Stomach (tissue), 4 donors: ENCODE measurements at regions not wholly inside any gene's neighbourhood (a gene's known extent, or its start where the extent isn't known, plus 50 kb on each side); places are given as distances from the start of the nearest gene placed in this dataset.

Experiments used
- CTCF ChIP-seq, 7 experiments: fragments of 450-650 bp in 4 of 7; fragments of 200-600 bp in 3 of 7; sonication (generic) in 3 of 7; IDR thresholded peaks; one replicate each; pipeline ENCODE4 v1.5.1; 2016 to 2019; ENCODE audit warnings: antibody characterized with exemption in 7 of 7, control low read depth in 2 of 7, mild to moderate bottlenecking in 1 of 7
- EP300 ChIP-seq: sonication (generic); formaldehyde crosslinking; IDR thresholded peaks from one replicate; pipeline ENCODE4 v1.6.1; 2017; ENCODE audit warnings: antibody characterized with exemption
- POLR2A ChIP-seq, 4 donors: fragments of 450-650 bp; IDR thresholded peaks; one replicate each; pipeline ENCODE4 v1.6.1; 2016; ENCODE audit warnings: antibody characterized with exemption in 4 of 4, control low read depth in 2 of 4, mild to moderate bottlenecking in 1 of 4, moderate library complexity in 1 of 4
- POLR2AphosphoS5 ChIP-seq, 3 donors: sonication (generic); formaldehyde crosslinking; IDR thresholded peaks; one replicate each; pipeline ENCODE4 v1.6.1; 2016; ENCODE audit warnings: antibody characterized with exemption in 3 of 3

- TF ChIP-seq CTCF (IDR thresholded peaks at IDR 0.05) (no peak), POLR2AphosphoS5 (IDR thresholded peaks at IDR 0.05) (no peak), POLR2A (IDR thresholded peaks at IDR 0.05) (no peak), EP300 (no peak)
These were observed 499.5 kb upstream of the MYT1L start for GRCh38 chr2:2830576-2830975.
